Natural killer cell (primary cell): ENCODE measurements at regions not wholly inside any gene's neighbourhood (a gene's known extent, or its start where the extent isn't known, plus 50 kb on each side); places are given as distances from the start of the nearest gene placed in this dataset.
"Not testable (repeated sequence)": the region's sequence is repeated elsewhere in the genome, so short reads cannot be mapped to it uniquely, and the experiment has no call there.

ENCODE experiments used
- ATAC-seq, 3 donors: fragments of 150-1000 bp in 2 of 3; fragments of 200-7000 bp in 1 of 3; cut with Tn5 transposase; 1 replicate in 1 of 3; 2 replicates in 2 of 3; pipeline ENCODE4 v1.10.0; 2021; ENCODE audit warnings: mild to moderate bottlenecking in 2 of 3, moderate library complexity in 2 of 3
- DNase-seq, 2 donors: peaks; one replicate each; pipeline versions ENCODE4 v3.0.0 to v3.0.0-alpha.2; 2013 to 2021; ENCODE audit warnings: mixed read lengths in 1 of 2
- H3K27ac ChIP-seq: one replicate; pipeline ENCODE4 v1.5.1; 2013; ENCODE audit warnings: mild to moderate bottlenecking, low read length
- H3K27me3 ChIP-seq: one replicate; pipeline ENCODE4 v1.6.1; 2013; ENCODE audit warnings: low read length; ENCODE audit not compliant: control insufficient read depth, insufficient read depth
- H3K36me3 ChIP-seq: one replicate; pipeline ENCODE4 v1.6.1; 2013; ENCODE audit warnings: low read length; ENCODE audit not compliant: control insufficient read depth, insufficient read depth
- H3K4me1 ChIP-seq: one replicate; pipeline ENCODE4 v1.6.1; 2013; ENCODE audit warnings: low read length; ENCODE audit not compliant: control insufficient read depth, insufficient read depth
- H3K4me3 ChIP-seq: one replicate; pipeline ENCODE4 v1.5.1; 2013; ENCODE audit warnings: low read length
- H3K9me3 ChIP-seq: one replicate; pipeline ENCODE4 v1.6.1; 2013; ENCODE audit warnings: low read length; ENCODE audit not compliant: control insufficient read depth, insufficient read depth
- H3K27ac Mint-ChIP-seq, 2 donors: one replicate each; pipeline ENCODE4 v1.8.0; 2022; ENCODE audit warnings: mild to moderate bottlenecking in 2 of 2, mixed read lengths in 2 of 2, moderate library complexity in 1 of 2
- H3K27me3 Mint-ChIP-seq, 2 donors: one replicate each; pipeline ENCODE4 v1.8.0; 2022; ENCODE audit warnings: low read depth in 2 of 2, mixed read lengths in 2 of 2
- H3K36me3 Mint-ChIP-seq: one replicate; pipeline ENCODE4 v1.8.0; 2022; ENCODE audit warnings: mixed read lengths
- H3K4me1 Mint-ChIP-seq, 2 donors: one replicate each; pipeline ENCODE4 v1.8.0; 2022; ENCODE audit warnings: mixed read lengths in 2 of 2
- H3K4me3 Mint-ChIP-seq: one replicate; pipeline ENCODE4 v1.8.0; 2022; ENCODE audit warnings: mild to moderate bottlenecking, moderate library complexity, mixed read lengths
- H3K9me3 Mint-ChIP-seq, 2 donors: one replicate each; pipeline ENCODE4 v1.8.0; 2022; ENCODE audit warnings: mixed read lengths in 2 of 2
- WGBS: methylation state at CpG from one replicate; pipeline ENCODE4 v1.1.7; 2013; ENCODE audit warnings: missing lambda C conversion rate; ENCODE audit not compliant: insufficient coverage; 5-methylcytosine and 5-hydroxymethylcytosine counted together
- intact Hi-C: fragments of 100-400 bp; cut with micrococcal nuclease; formaldehyde crosslinking; loops from one replicate; pipeline ENCODE4 v1.14.2; 2022
- TF ChIP-seq, protein P1 (sequence below): fragments of 200-600 bp; IDR thresholded peaks from one replicate; pipeline ENCODE4 v1.8.0; 2022; ENCODE audit warnings: antibody characterized with exemption

DNA sequence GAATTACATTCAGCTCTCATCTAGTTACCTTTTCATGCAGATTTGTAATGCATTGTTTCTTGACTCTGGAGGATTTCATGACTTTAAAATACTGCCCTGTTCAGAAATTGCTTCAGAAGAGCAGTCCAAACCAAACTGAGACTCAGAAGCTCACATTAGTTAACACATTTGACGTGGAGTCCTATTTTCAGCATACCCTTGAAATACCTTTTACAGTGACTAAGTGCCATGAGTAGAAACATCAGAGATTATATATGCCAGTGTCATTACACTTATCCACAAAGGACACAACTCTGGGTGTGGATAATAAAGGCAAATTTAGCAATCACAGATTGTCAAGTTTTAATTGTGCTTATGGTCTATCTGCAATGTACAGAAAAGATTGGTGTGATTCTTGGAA is 459.6 kb downstream of the FRK start:
- intact Hi-C loops: no loop called here
- Mint-ChIP-seq H3K36me3 (no peaks in the 10 kb centered on the region), H3K4me3 (no peak overlapping the region), H3K27ac (no peak overlapping the region), H3K9me3 (peaks cover 12 to 24% of the 10 kb centered on the region in 2 donors), H3K4me1 (no peaks in the 10 kb centered on the region), H3K27me3 (no peaks in the 10 kb centered on the region)
- Histone ChIP-seq H3K27ac (no peak overlapping the region), H3K36me3 (no peaks in the 10 kb centered on the region), H3K4me3 (no peak overlapping the region), H3K4me1 (no peaks in the 10 kb centered on the region), H3K9me3 (no peaks in the 10 kb centered on the region), H3K27me3 (no peaks in the 10 kb centered on the region)
- no peak for DNase-seq
- 70% methylated on average over 1 of the region's 1 CpG for WGBS
- TF ChIP-seq, protein P1, sequence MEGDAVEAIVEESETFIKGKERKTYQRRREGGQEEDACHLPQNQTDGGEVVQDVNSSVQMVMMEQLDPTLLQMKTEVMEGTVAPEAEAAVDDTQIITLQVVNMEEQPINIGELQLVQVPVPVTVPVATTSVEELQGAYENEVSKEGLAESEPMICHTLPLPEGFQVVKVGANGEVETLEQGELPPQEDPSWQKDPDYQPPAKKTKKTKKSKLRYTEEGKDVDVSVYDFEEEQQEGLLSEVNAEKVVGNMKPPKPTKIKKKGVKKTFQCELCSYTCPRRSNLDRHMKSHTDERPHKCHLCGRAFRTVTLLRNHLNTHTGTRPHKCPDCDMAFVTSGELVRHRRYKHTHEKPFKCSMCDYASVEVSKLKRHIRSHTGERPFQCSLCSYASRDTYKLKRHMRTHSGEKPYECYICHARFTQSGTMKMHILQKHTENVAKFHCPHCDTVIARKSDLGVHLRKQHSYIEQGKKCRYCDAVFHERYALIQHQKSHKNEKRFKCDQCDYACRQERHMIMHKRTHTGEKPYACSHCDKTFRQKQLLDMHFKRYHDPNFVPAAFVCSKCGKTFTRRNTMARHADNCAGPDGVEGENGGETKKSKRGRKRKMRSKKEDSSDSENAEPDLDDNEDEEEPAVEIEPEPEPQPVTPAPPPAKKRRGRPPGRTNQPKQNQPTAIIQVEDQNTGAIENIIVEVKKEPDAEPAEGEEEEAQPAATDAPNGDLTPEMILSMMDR: no peak
- no peak for ATAC-seq

DNA sequence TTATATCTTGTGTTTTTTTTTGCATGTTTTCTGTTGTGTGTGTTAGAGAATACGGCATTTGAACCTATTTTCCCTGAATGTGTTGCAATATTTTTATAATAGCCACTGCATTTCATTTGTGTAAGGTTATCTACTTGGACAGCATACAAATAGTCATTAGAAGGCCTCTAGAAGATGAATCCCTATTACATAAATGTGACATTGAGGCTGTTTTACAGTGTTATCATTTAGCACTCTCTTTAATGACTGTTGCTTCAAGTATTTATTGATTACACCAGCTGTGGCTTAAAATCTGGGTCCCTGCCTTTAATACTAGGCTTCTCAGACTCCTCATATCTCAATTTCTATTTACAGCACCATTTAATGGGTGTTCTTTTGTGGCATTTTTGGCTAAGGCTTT is 465.8 kb downstream of the FRK start:
- H3K27me3 ChIP-seq: no peaks in the 10 kb centered on the region
- intact Hi-C loops: no loop called here
- WGBS: no CpG with 5 or more reads among the region's 1 CpG
- no peaks in the 10 kb centered on the region for H3K36me3 ChIP-seq
- Mint-ChIP-seq H3K4me1 (no peaks in the 10 kb centered on the region), H3K27me3 (no peaks in the 10 kb centered on the region), H3K36me3 (no peaks in the 10 kb centered on the region), H3K9me3 (peaks cover 10 to 19% of the 10 kb centered on the region in 2 donors), H3K4me3 (no peak overlapping the region), H3K27ac (no peak overlapping the region)
- H3K9me3 ChIP-seq: no peaks in the 10 kb centered on the region
- DNase-seq (no peak), ATAC-seq (no peak)
- no peak overlapping the region for H3K4me3 ChIP-seq
- TF ChIP-seq, protein P1: no peak
- H3K27ac ChIP-seq: no peak overlapping the region
- H3K4me1 ChIP-seq: no peaks in the 10 kb centered on the region

DNA sequence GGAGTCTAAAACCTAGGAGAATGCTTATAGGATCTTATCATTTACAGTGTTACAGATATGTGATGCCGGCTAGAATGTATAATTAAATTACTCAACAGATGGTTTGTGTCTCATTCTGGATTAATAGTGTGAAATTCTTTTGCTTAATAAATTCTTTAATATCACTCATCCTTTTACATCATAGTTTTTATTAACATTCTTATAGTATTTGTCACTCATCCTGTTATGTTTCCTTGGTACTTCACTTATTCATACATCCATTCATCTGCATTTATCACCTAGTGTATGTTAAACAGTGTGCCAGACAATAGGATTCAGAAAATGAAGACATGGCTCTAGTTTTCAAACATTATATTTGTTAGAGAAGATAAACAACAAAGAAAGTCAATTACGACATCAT is 468.7 kb downstream of the FRK start:
- Mint-ChIP-seq H3K4me1 (no peaks in the 10 kb centered on the region), H3K27me3 (no peaks in the 10 kb centered on the region), H3K27ac (no peak overlapping the region), H3K9me3 (peaks cover 9 to 17% of the 10 kb centered on the region in 2 donors), H3K36me3 (no peaks in the 10 kb centered on the region), H3K4me3 (no peak overlapping the region)
- Histone ChIP-seq H3K9me3 (no peaks in the 10 kb centered on the region), H3K27me3 (no peaks in the 10 kb centered on the region), H3K4me3 (no peak overlapping the region), H3K36me3 (no peaks in the 10 kb centered on the region), H3K4me1 (no peaks in the 10 kb centered on the region), H3K27ac (no peak overlapping the region)
- intact Hi-C loops: no loop called here
- 70% methylated on average over 1 of the region's 2 CpGs for WGBS
- TF ChIP-seq, protein P1: no peak
- DNase-seq (no peak), ATAC-seq (no peak)

DNA sequence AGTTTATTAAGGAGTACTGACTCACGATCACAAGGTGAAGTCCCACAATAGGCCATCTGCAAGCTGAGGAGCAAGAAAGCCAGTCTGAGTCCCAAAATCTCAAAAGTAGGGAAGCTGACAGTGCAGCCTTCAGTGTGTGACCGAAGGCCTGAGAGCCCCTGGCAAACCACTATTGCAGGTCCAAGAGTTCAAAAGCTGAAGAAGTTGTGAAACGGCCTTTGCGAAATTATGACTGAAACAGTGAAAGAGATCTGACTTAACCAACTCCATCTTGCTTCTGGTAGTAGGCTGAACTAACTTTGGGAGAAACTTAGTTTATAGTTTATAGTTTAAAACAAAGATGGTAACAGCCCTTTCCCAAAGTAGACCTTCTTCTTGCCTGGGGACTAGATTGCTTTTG is 471.6 kb downstream of the FRK start:
- H3K9me3 ChIP-seq, intact Hi-C loops, H3K4me3 Mint-ChIP-seq, H3K36me3 ChIP-seq, H3K27ac Mint-ChIP-seq, H3K4me1 ChIP-seq, H3K36me3 Mint-ChIP-seq, H3K27ac ChIP-seq, H3K4me1 Mint-ChIP-seq, H3K27me3 ChIP-seq, H3K27me3 Mint-ChIP-seq, DNase-seq, ATAC-seq, H3K4me3 ChIP-seq: not testable (repeated sequence)
- WGBS: 92% methylated on average over 4 of the region's 4 CpGs
- peaks cover 14 to 17% of the 10 kb centered on the region in 2 donors for H3K9me3 Mint-ChIP-seq
